COLO668 (cell line): ENCODE measurements at regions not wholly inside any gene's neighbourhood (a gene's known extent, or its start where the extent isn't known, plus 50 kb on each side); places are given as distances from the start of the nearest gene placed in this dataset.

ENCODE experiments used
- DNase-seq: peaks from one replicate; lab custom pipeline; 2025; ENCODE audit not compliant: unreplicated experiment; lab: John Stamatoyannopoulos, UW

DNA sequence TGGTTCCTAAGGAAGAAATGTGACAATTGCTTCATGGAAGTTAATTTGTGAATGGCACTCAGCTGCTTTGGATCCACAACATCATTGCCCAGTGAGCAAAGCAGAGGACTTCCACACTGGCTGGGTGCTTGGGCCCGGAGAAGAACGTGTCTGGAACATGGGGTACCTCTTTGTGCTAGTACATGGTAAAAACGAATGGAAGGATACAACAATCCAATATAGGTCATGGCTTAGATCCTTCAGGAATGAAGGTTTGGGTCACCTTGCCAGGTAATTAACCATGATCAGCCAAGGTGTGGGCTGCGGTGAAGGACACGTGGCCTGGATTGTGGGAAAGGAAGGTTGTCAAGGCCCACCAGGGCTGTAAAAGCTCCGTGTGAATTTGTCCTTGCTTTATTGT lies 245.9 kb upstream of the HS6ST1 start:
- DNase-seq: no peak

GRCh38 chr2:128565441-128565840 lies 246.8 kb upstream of the HS6ST1 start:
- no peak for DNase-seq

DNA sequence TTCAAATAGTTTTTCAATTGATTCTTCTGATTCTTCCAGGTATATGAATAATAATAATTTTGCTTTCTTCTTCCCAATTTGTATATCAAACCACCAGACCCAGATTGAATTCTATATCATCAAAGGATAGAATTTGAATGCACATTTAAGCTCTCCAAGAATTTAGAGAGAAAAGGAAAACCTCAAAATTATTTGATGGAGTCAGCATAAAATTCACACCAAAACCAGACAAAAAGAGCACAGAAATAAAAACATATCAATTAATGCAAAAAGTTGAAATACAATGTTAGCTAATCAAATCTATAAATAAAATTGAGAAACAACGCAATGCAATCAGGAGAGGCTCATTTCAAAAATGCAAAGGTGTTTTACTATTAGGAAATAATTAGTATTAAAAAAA lies 248.0 kb upstream of the HS6ST1 start:
- no peak for DNase-seq

- DNase-seq: no peak
These were observed 249.4 kb upstream of the HS6ST1 start for GRCh38 chr2:128568106-128568505.

GRCh38 chr2:128573116-128573515 lies 254.4 kb upstream of the HS6ST1 start:
- no peak for DNase-seq

- no peak for DNase-seq
These were observed 254.9 kb upstream of the HS6ST1 start for GRCh38 chr2:128573531-128573930.

DNA sequence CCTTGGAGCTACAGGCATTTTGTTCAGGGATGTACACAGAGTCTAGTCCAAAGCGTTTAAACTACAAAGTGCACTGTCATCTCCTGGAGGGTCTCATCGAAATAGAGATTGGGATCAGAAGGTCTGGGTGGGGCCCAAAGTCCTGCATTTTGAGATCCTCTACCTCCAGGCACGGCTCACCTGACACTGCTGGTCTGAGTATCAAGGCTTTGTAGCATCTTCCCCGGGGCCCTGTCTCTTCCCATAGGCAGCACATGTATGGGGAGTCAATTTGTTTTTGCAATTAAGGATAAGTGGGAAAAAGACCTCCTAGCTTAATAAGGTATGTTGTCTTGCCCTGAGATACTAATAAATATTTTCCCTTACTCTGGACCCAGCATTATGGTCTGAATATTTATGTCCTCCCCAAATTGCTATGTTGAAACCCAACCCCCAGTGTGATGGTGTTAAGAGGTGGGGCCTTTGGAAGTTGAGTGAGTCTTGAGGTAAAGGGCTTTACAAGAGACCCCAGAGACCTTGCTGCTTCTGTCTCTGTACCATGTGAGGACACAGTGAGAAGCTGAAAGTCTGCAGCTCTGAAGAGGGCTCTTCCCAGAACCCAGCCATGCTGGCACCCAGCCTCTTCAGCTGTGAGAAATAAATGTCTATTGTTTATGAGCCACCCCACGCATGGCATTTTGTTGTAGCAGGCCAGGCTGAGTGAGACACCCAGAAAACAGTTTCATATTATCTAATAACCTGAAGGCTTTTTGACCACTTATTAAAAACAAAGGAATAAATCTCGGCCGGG lies 258.7 kb upstream of the HS6ST1 start:
- DNase-seq: no peak

- no peak for DNase-seq
These were observed 260.0 kb upstream of the HS6ST1 start for GRCh38 chr2:128578406-128579390.

GRCh38 chr2:128579825-128580224 lies 261.2 kb upstream of the HS6ST1 start:
- no peak for DNase-seq

DNA sequence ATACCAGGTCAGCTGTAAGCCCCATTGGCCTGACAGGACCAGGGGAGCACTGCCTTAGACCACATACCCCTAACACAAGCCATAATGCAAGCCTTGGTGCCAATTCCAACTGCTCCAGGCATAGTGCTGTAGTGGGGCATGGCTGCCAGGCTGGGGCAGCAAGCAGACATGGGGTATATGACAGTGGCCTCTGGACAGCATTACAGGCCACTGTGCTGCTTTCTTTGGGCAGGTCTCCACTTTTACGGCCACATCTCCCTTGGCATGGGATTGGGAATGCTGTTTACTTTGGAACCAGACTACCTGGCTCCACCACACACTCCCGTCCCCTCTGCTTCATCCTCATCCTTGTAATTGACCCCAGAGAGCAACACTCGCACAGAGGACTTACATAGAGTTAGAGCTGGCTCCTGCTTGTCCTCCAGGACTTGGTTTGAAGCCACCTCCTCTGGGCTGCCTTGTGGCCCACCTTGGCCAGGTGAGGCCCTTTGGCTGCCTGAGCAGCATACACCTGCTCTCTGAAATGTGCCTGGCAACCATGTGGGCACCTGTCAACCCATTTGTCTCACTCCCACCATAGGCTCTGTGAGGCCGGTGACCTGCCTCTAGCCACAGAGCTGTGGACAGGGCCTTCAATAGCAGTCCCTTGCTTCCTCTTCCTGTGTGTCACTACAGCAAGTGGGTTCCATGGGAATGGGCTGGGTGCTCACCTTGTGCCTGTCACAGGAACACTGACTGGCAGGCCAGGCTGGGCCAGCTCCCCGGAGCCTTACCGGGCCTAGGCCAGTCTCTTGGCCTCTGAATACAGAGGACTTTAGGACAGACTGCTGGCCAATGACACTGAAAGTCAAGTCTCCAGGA lies 262.6 kb upstream of the HS6ST1 start:
- DNase-seq: no peak

DNA sequence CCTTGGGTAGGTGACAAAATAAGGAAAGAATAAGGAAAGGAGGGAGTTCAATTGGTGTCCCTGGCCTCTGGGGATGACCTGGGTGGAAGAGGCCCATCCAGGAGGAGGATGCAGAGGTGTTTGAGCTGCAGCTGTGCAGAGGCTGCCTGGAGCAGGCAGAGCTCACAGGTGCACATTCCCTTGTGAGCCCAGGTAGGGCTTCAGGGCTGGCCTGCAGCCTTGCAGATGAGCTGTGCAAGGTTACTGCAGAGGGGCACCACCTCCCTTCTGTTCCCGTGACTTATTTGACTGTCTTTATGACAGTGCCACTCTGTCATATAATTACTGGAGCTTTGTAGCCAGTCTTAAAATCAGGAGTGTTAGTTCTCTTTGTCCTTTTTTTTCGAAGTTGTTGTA lies 263.2 kb upstream of the HS6ST1 start:
- no peak for DNase-seq

GRCh38 chr2:128584296-128584890 lies 265.7 kb upstream of the HS6ST1 start:
- no peak for DNase-seq

GRCh38 chr2:128585706-128586105 lies 267.0 kb upstream of the HS6ST1 start:
- DNase-seq: no peak

GRCh38 chr2:128589681-128590080 lies 271.0 kb upstream of the HS6ST1 start:
- DNase-seq: no peak

DNA sequence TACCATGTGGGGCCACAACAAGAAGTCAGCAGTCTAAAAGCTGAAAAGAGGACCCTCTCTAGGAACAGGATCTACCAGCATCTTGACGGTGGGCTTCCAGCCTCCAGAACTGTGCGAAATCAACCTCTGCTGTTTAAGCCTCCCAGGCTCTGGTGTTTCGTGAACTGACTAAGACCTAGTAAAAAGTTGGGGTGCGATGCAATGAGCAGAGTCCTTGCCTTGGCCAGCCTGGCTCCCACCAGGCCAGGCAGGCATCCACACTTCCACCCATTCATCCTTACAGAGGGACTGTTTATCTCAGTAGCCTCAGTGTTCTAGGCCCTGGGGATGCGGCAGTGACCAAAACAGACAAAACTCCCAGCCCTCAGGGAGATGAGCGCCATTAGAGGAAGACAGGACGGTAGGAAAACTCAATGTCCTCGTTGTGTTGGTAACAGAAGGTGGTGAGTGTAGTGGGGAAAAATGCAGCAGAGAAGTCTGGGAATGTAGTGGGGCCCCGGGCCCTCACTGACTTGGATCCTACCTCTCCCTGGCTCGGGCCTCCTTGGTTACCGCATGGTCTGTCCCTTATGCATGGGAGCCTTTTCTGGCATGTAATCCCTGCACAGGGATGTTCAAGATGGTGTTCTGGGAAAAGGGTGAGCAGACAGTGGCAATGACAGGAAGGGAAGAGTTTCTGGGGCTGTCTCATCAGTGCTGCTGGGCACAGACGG lies 271.8 kb upstream of the HS6ST1 start:
- no peak for DNase-seq

- no peak for DNase-seq
These were observed 272.6 kb upstream of the HS6ST1 start for GRCh38 chr2:128591022-128591860.

DNA sequence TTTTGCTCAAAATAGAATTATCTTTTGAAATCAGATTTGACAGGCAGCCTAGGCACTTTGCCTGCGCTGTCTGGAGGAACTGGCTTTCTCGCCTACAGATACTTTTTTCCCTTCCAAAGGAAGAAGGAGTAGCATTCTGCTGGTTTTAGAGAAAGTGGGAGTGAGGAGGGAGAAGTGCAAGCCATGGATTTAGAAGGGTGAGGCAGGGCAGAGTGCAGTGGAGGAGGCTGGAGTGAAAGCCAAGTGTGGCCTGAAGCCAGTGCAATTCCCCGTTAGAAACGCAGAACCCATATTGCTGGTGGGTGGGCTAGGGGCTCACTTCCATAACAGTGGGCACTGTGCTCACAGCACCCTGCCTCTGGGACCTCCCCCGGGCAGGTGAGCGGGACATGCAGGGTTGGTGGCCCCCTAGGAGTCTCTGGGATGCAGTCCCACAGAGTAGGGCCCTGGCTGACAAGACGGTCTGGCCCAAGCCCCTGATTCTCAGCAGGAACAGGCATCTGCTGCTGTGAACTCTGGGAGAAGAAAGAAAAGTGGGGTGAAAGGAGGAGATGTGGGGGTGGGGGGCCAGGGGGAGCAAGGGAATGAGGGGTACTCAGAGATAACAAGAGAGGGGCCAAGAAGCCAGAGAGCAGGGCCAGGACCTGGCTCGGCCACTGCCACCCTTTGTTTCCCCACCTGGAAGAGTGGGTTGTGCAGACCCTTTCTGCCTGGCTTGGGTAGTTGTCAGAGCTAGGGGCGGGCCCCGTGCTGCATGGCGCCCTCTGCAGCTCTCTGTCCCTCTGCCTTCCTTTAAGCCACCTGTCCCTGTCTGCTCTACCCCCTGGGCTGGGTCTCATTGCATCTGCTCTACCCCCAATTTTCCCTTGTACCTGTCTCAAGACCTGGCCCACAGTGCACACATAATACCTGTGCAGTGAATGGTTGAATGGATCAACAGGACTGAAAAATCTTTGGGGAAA lies 273.5 kb upstream of the HS6ST1 start:
- DNase-seq: no peak

- DNase-seq: no peak
These were observed 274.8 kb upstream of the HS6ST1 start for GRCh38 chr2:128593518-128593878.
